T-cell (primary cell): ENCODE measurements at regions not wholly inside any gene's neighbourhood (a gene's known extent, or its start where the extent isn't known, plus 50 kb on each side); places are given as distances from the start of the nearest gene placed in this dataset.

Source experiments
- ATAC-seq, 4 experiments: fragments of 200-7000 bp in 3 of 4; fragments of 150-1000 bp in 1 of 4; cut with Tn5 transposase; replicated peaks in 1 of 4; 1 replicate in 3 of 4; 2 replicates in 1 of 4; pipeline ENCODE4 v1.10.0; 2021; ENCODE audit warnings: moderate library complexity in 3 of 4, mild to moderate bottlenecking in 2 of 4, moderate number of reproducible peaks in 1 of 4
- CTCF ChIA-PET, 2 donors: fragments of 300-600 bp; sonication (Branson Sonifier 250); formaldehyde crosslinking; loops; one replicate each; lab custom pipeline; 2022; ENCODE audit warnings: antibody characterized with exemption in 2 of 2; lab: Charles Lee
- POLR2A ChIA-PET, 2 donors: fragments of 300-600 bp; sonication (Branson Sonifier 250); formaldehyde crosslinking; loops; one replicate each; lab custom pipeline; 2022; ENCODE audit warnings: antibody characterized with exemption in 2 of 2; lab: Charles Lee
- DNase-seq, 35 experiments: peaks; one replicate each; pipeline versions ENCODE4 v3.0.0 to v3.0.0-alpha.2; 2013 to 2023
- H3K27ac ChIP-seq: one replicate; pipeline ENCODE4 v1.5.1; 2013; ENCODE audit warnings: low read length
- H3K27me3 ChIP-seq, 2 experiments: replicated peaks in 1 of 2; 1 replicate in 1 of 2; 2 replicates in 1 of 2; pipeline versions ENCODE4 v1.6.1 to v1.7.0; 2013; ENCODE audit warnings: low read length in 1 of 2, mixed read lengths in 1 of 2; ENCODE audit not compliant: control insufficient read depth in 2 of 2, insufficient read depth in 2 of 2; ENCODE audit errors: extremely low read depth in 1 of 2
- H3K36me3 ChIP-seq, 2 donors: 1 replicate in 1 of 2; 2 replicates in 1 of 2; pipeline versions ENCODE4 v1.6.1 to v1.7.0; 2013; ENCODE audit warnings: low read length in 1 of 2; ENCODE audit not compliant: control insufficient read depth in 2 of 2, insufficient read depth in 1 of 2; ENCODE audit errors: extremely low read depth in 1 of 2
- H3K4me1 ChIP-seq, 2 experiments: 1 replicate in 1 of 2; 2 replicates in 1 of 2; pipeline versions ENCODE4 v1.6.1 to v1.7.0; 2013; ENCODE audit warnings: low read length in 2 of 2, mixed read lengths in 1 of 2; ENCODE audit not compliant: insufficient read depth in 2 of 2, control insufficient read depth in 1 of 2; ENCODE audit errors: extremely low read depth in 1 of 2
- H3K4me3 ChIP-seq, 2 donors: 1 replicate in 1 of 2; 2 replicates in 1 of 2; pipeline versions ENCODE4 v1.5.1 to v1.7.0; 2013; ENCODE audit warnings: mild to moderate bottlenecking in 2 of 2, low read length in 1 of 2, moderate library complexity in 1 of 2; ENCODE audit not compliant: control insufficient read depth in 1 of 2; ENCODE audit errors: extremely low read depth in 1 of 2
- H3K9me3 ChIP-seq: 2 replicates; pipeline ENCODE4 v1.7.0; 2013
- H3K27ac Mint-ChIP-seq, 2 donors: one replicate each; pipeline ENCODE4 v1.8.0; 2020 to 2021; ENCODE audit warnings: mild to moderate bottlenecking in 2 of 2, mixed read lengths in 2 of 2
- H3K27me3 Mint-ChIP-seq, 2 donors: one replicate each; pipeline ENCODE4 v1.8.0; 2021 to 2022; ENCODE audit warnings: mixed read lengths in 2 of 2
- H3K36me3 Mint-ChIP-seq: one replicate; pipeline ENCODE4 v1.8.0; 2021; ENCODE audit warnings: mixed read lengths
- H3K4me1 Mint-ChIP-seq, 3 donors: one replicate each; pipeline ENCODE4 v1.8.0; 2020 to 2022; ENCODE audit warnings: mixed read lengths in 3 of 3, mild to moderate bottlenecking in 1 of 3
- H3K4me3 Mint-ChIP-seq, 3 donors: one replicate each; pipeline ENCODE4 v1.8.0; 2020 to 2022; ENCODE audit warnings: mild to moderate bottlenecking in 3 of 3, mixed read lengths in 3 of 3, moderate library complexity in 3 of 3
- H3K9me3 Mint-ChIP-seq, 3 donors: one replicate each; pipeline ENCODE4 v1.8.0; 2020 to 2022; ENCODE audit warnings: mixed read lengths in 3 of 3
- WGBS: methylation state at CpG from one replicate; pipeline ENCODE4 v1.1.5; 2013; ENCODE audit warnings: missing lambda C conversion rate; ENCODE audit not compliant: insufficient coverage; 5-methylcytosine and 5-hydroxymethylcytosine counted together

DNA sequence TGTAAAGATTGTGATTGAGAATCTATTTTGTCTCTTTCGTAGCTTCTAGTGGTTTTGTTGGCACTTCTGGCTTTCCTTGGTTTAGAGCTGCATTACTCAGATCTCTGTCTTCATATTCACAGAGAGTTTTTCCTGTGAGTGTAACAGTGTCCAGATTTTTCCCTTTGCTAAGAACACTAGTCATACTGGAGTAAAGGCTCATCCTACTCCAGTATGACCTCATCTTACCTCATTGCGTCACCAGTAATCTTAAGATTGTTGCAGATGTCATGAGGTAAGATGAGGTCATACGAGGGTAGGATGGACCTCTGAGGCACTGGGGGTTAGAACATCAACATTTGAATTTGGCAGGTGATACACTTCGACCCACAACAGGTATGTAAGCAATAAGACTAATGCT lies 461.2 kb downstream of the FLRT2 start:
- DNase-seq (no peak), ATAC-seq (no peak)
- H3K27me3 Mint-ChIP-seq = no peaks in the 10 kb centered on the region
- POLR2A ChIA-PET = no interaction called here
- H3K27ac Mint-ChIP-seq = no peak overlapping the region
- H3K9me3 Mint-ChIP-seq = peaks cover 0 to 2% (median 0%) of the 10 kb centered on the region in 3 donors
- no CpG with 5 or more reads among the region's 4 CpGs for WGBS
- no peaks in the 10 kb centered on the region for H3K36me3 ChIP-seq
- CTCF ChIA-PET = interaction anchor here in 1 of 2 donors (0.6 kb wide), 1 partner anchor 79 kb away, joined by 3 read pairs; no protein-coding TSS in a partner anchor
- no peaks in the 10 kb centered on the region for H3K27me3 ChIP-seq
- peaks cover 35% of the 10 kb centered on the region for H3K36me3 Mint-ChIP-seq
- H3K9me3 ChIP-seq = no peaks in the 10 kb centered on the region
- no peak overlapping the region for H3K4me3 ChIP-seq
- no peaks in the 10 kb centered on the region for H3K4me1 ChIP-seq
- H3K27ac ChIP-seq = no peak overlapping the region
- H3K4me3 Mint-ChIP-seq = no peak overlapping the region
- peaks cover 0 to 13% (median 8%) of the 10 kb centered on the region in 3 donors for H3K4me1 Mint-ChIP-seq

GRCh38 chr14:85987907-85988306 lies 458.0 kb downstream of the FLRT2 start:
- peaks cover 48% of the 10 kb centered on the region for H3K36me3 Mint-ChIP-seq
- H3K4me1 Mint-ChIP-seq = no peaks in the 10 kb centered on the region
- POLR2A ChIA-PET = no interaction called here
- no peaks in the 10 kb centered on the region for H3K36me3 ChIP-seq
- H3K9me3 Mint-ChIP-seq = peaks cover 0 to 2% (median 2%) of the 10 kb centered on the region in 3 donors
- no peak overlapping the region for H3K4me3 ChIP-seq
- no peaks in the 10 kb centered on the region for H3K27me3 ChIP-seq
- ATAC-seq = no peak
- DNase-seq = no peak
- H3K27ac Mint-ChIP-seq = no peak overlapping the region
- H3K4me3 Mint-ChIP-seq = no peak overlapping the region
- H3K27me3 Mint-ChIP-seq = no peaks in the 10 kb centered on the region
- no CpG with 5 or more reads among the region's 5 CpGs for WGBS
- no peak overlapping the region for H3K27ac ChIP-seq
- CTCF ChIA-PET = no interaction called here
- H3K9me3 ChIP-seq = no peaks in the 10 kb centered on the region
- H3K4me1 ChIP-seq = no peaks in the 10 kb centered on the region

GRCh38 chr14:85987292-85987691 lies 457.3 kb downstream of the FLRT2 start:
- H3K4me3 Mint-ChIP-seq = no peak overlapping the region
- ATAC-seq (no peak), DNase-seq (no peak)
- ChIA-PET CTCF (no interaction called here), POLR2A (no interaction called here)
- no peaks in the 10 kb centered on the region for H3K4me1 Mint-ChIP-seq
- whole genome bisulfite sequencing = 80% methylated on average over 1 of the region's 1 CpG
- peaks cover 0 to 5% (median 2%) of the 10 kb centered on the region in 3 donors for H3K9me3 Mint-ChIP-seq
- no peaks in the 10 kb centered on the region for H3K36me3 ChIP-seq
- H3K9me3 ChIP-seq = no peaks in the 10 kb centered on the region
- H3K4me1 ChIP-seq = no peaks in the 10 kb centered on the region
- H3K4me3 ChIP-seq = no peak overlapping the region
- no peaks in the 10 kb centered on the region for H3K27me3 Mint-ChIP-seq
- peaks cover 48% of the 10 kb centered on the region for H3K36me3 Mint-ChIP-seq
- H3K27me3 ChIP-seq = no peaks in the 10 kb centered on the region
- no peak overlapping the region for H3K27ac ChIP-seq
- no peak overlapping the region for H3K27ac Mint-ChIP-seq

GRCh38 chr14:85978582-85979250 lies 448.8 kb downstream of the FLRT2 start:
- Mint-ChIP-seq H3K4me1 (no peaks in the 10 kb centered on the region), H3K27ac (no peak overlapping the region), H3K27me3 (no peaks in the 10 kb centered on the region), H3K9me3 (peaks cover 5 to 14% (median 9%) of the 10 kb centered on the region in 3 donors), H3K4me3 (no peak overlapping the region), H3K36me3 (peaks cover 31% of the 10 kb centered on the region)
- Histone ChIP-seq H3K27ac (no peak overlapping the region), H3K36me3 (peaks cover 0 to 6% of the 10 kb centered on the region in 2 donors), H3K4me1 (no peaks in the 10 kb centered on the region), H3K4me3 (no peak overlapping the region), H3K27me3 (no peaks in the 10 kb centered on the region), H3K9me3 (no peaks in the 10 kb centered on the region)
- ATAC-seq = no peak
- ChIA-PET CTCF (no interaction called here), POLR2A (no interaction called here)
- no CpG with 5 or more reads among the region's 1 CpG for WGBS
- no peak for DNase-seq

GRCh38 chr14:85974602-85975001 lies 444.7 kb downstream of the FLRT2 start:
- H3K36me3 Mint-ChIP-seq = peaks cover 38% of the 10 kb centered on the region
- ATAC-seq (no peak), DNase-seq (no peak)
- 77% methylated on average over 8 of the region's 8 CpGs for WGBS
- H3K27me3 ChIP-seq = no peaks in the 10 kb centered on the region
- CTCF ChIA-PET = no interaction called here
- H3K36me3 ChIP-seq = peaks cover 0 to 3% of the 10 kb centered on the region in 2 donors
- no peaks in the 10 kb centered on the region for H3K9me3 ChIP-seq
- no peak overlapping the region for H3K4me3 Mint-ChIP-seq
- H3K27ac ChIP-seq = no peak overlapping the region
- no peak overlapping the region for H3K27ac Mint-ChIP-seq
- no peaks in the 10 kb centered on the region for H3K27me3 Mint-ChIP-seq
- POLR2A ChIA-PET = no interaction called here
- no peak overlapping the region for H3K4me3 ChIP-seq
- peaks cover 14 to 31% (median 31%) of the 10 kb centered on the region in 3 donors for H3K9me3 Mint-ChIP-seq
- H3K4me1 ChIP-seq = no peaks in the 10 kb centered on the region
- H3K4me1 Mint-ChIP-seq = peaks cover 7 to 19% (median 10%) of the 10 kb centered on the region in 3 donors

- POLR2A ChIA-PET = no interaction called here
- CTCF ChIA-PET = no interaction called here
Measured at GRCh38 chr14:85963486-85963885, 433.5 kb downstream of the FLRT2 start.

More at GRCh38 chr14:85963486-85963885, 433.5 kb downstream of the FLRT2 start:
- no peak for ATAC-seq
- H3K27me3 ChIP-seq = no peaks in the 10 kb centered on the region
- H3K27ac ChIP-seq = no peak overlapping the region
- no peak overlapping the region for H3K4me3 Mint-ChIP-seq
- H3K4me1 ChIP-seq = no peaks in the 10 kb centered on the region
- H3K36me3 Mint-ChIP-seq = peaks cover 16% of the 10 kb centered on the region
- no peak overlapping the region for H3K27ac Mint-ChIP-seq
- no peaks in the 10 kb centered on the region for H3K9me3 ChIP-seq
- H3K9me3 Mint-ChIP-seq = no peaks in the 10 kb centered on the region
- DNase-seq = no peak
- no peaks in the 10 kb centered on the region for H3K27me3 Mint-ChIP-seq
- no peaks in the 10 kb centered on the region for H3K36me3 ChIP-seq
- H3K4me3 ChIP-seq = no peak overlapping the region
- H3K4me1 Mint-ChIP-seq = peaks cover 5 to 38% (median 15%) of the 10 kb centered on the region in 3 donors
